ENCODE measurements at regions not wholly inside any gene's neighbourhood (a gene's known extent, or its start where the extent isn't known, plus 50 kb on each side); places are given as distances from the start of the nearest gene placed in this dataset.

DNA sequence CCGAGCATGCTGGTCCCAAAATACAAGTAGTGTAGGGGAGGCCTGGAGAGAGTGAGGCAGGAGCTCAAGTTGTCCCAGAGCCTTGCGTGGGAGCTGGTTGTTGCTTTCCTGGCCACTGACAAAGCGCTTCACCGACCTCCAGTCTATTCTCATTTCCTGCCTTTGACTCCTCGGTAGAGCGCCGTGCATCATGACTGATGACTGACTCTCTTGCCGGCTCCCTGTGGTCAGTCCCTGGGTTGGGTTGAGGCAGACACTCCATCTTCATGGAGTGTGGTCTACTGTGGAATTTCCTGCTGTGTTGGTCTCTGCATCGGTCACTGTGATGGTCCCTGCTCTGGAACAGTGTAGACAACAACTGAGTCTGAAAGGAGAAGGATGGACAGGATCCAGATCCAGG is 175.1 kb upstream of the S1PR3 start:
- ChIA-PET POLR2A (no interaction called here), CTCF (no interaction called here)
- DNase-seq (ENCODE audit: low read depth, low spot score) (no peak), FAIRE-seq (no peak)
- no peaks in the 10 kb centered on the region for H3K79me2 ChIP-seq (ENCODE audit: control insufficient read depth, insufficient read depth, low read length)
- H3K9me1 ChIP-seq (replicated peaks; ENCODE audit: control insufficient read depth, extremely low read depth, insufficient read depth, low read length) = no peaks in the 10 kb centered on the region
- H3K4me3 ChIP-seq (replicated peaks in 1 of 3; ENCODE audit: insufficient read depth in 1 of 3, low read depth in 1 of 3, low read length in 3 of 3) = no peak overlapping the region
- no peak for TF ChIP-seq MYC (IDR thresholded peaks at IDR 0.05; ENCODE audit: low read depth, low read length)
- no peak for TF ChIP-seq POLR2A (IDR thresholded peaks at IDR 0.05; ENCODE audit: low read depth, low read length)
- H3K9me3 ChIP-seq (replicated peaks; ENCODE audit: control insufficient read depth, insufficient read depth, low read length) = no peaks in the 10 kb centered on the region
- intact Hi-C loops (cut with micrococcal nuclease) = no loop called here
- peak overlapping the region; percentile 13 for H2AFZ ChIP-seq (ENCODE audit: low read depth, low read length)
- H3K36me3 ChIP-seq (ENCODE audit: control insufficient read depth in 2 of 2, extremely low read depth in 1 of 2, insufficient read depth in 2 of 2, low read length in 2 of 2) = no peaks in the 10 kb centered on the region
- H3K27me3 ChIP-seq (ENCODE audit: control insufficient read depth in 2 of 2, insufficient read depth in 2 of 2, low read length in 2 of 2) = no peaks in the 10 kb centered on the region
- no peak overlapping the region for H3K4me2 ChIP-seq (ENCODE audit: insufficient read depth, low read length)
- H3K4me1 ChIP-seq (ENCODE audit: control insufficient read depth, extremely low read depth, insufficient read depth, low read length) = no peaks in the 10 kb centered on the region
- BruUV-seq (replicated peaks) = no TSS peak
- H4K20me1 ChIP-seq (replicated peaks; ENCODE audit: control insufficient read depth, extremely low read depth, insufficient read depth, low read length) = no peaks in the 10 kb centered on the region
- dilution Hi-C loops (cut with MboI; ENCODE audit: extremely low pct_ligation_motif_present, low sequenced_read_pairs) = no loop called here
- H3K27ac ChIP-seq (ENCODE audit: insufficient read depth, low read depth, low read length) = no peak overlapping the region
- H3K9ac ChIP-seq (replicated peaks; ENCODE audit: extremely low read depth, insufficient read depth, low read length) = no peak overlapping the region

DNA sequence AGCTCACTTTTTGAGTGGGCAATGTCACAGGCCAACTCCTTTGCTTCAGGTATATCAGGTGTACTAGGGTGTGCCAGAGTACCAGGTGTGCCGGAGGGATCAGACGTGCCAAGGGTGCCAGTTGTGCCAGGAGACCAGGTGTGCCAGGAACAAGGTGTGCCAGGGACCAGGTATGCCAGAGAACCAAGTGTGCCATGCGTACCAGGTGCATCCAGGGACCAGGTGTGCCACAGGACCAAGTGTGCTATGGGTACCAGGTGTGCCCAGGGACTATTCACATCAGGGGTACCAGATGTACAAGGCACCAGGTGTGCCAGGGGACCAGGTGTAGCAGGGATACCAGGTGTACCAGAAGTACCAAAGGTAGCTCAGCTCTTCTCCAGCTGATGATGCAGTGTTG is 174.7 kb upstream of the S1PR3 start:
- Histone ChIP-seq H3K9me1 (replicated peaks; ENCODE audit: control insufficient read depth, extremely low read depth, insufficient read depth, low read length) (no peaks in the 10 kb centered on the region), H3K79me2 (ENCODE audit: control insufficient read depth, insufficient read depth, low read length) (no peaks in the 10 kb centered on the region), H3K36me3 (ENCODE audit: control insufficient read depth in 2 of 2, extremely low read depth in 1 of 2, insufficient read depth in 2 of 2, low read length in 2 of 2) (no peaks in the 10 kb centered on the region), H4K20me1 (replicated peaks; ENCODE audit: control insufficient read depth, extremely low read depth, insufficient read depth, low read length) (no peaks in the 10 kb centered on the region), H3K27ac (ENCODE audit: insufficient read depth, low read depth, low read length) (no peak overlapping the region), H3K9me3 (replicated peaks; ENCODE audit: control insufficient read depth, insufficient read depth, low read length) (no peaks in the 10 kb centered on the region), H3K4me1 (ENCODE audit: control insufficient read depth, extremely low read depth, insufficient read depth, low read length) (no peaks in the 10 kb centered on the region), H2AFZ (ENCODE audit: low read depth, low read length) (no peak overlapping the region), H3K4me3 (replicated peaks in 1 of 3; ENCODE audit: insufficient read depth in 1 of 3, low read depth in 1 of 3, low read length in 3 of 3) (no peak overlapping the region), H3K9ac (replicated peaks; ENCODE audit: extremely low read depth, insufficient read depth, low read length) (no peak overlapping the region), H3K27me3 (ENCODE audit: control insufficient read depth in 2 of 2, insufficient read depth in 2 of 2, low read length in 2 of 2) (no peaks in the 10 kb centered on the region), H3K4me2 (ENCODE audit: insufficient read depth, low read length) (no peak overlapping the region)
- intact Hi-C loops (cut with micrococcal nuclease) = no loop called here
- dilution Hi-C loops (cut with MboI; ENCODE audit: extremely low pct_ligation_motif_present, low sequenced_read_pairs) = no loop called here
- ChIA-PET POLR2A (no interaction called here), CTCF (no interaction called here)
- no peak for TF ChIP-seq POLR2A (IDR thresholded peaks at IDR 0.05; ENCODE audit: low read depth, low read length)
- TF ChIP-seq MYC (IDR thresholded peaks at IDR 0.05; ENCODE audit: low read depth, low read length) = no peak
- no peak for TF ChIP-seq POLR2AphosphoS5 (IDR thresholded peaks at IDR 0.05; ENCODE audit: insufficient read depth, low read depth, low read length)
- TF ChIP-seq, protein P1, sequence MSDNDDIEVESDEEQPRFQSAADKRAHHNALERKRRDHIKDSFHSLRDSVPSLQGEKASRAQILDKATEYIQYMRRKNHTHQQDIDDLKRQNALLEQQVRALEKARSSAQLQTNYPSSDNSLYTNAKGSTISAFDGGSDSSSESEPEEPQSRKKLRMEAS (IDR thresholded peaks at IDR 0.05; ENCODE audit: insufficient read depth, insufficient read length) = no peak
- no peak for TF ChIP-seq FOS (IDR thresholded peaks at IDR 0.05; ENCODE audit: borderline replicate concordance, insufficient read depth, low read length)
- no peak for TF ChIP-seq JUN (IDR thresholded peaks at IDR 0.05; ENCODE audit: borderline replicate concordance, insufficient read depth, insufficient read length, low read depth)
- no peak for TF ChIP-seq EZH2 (IDR thresholded peaks at IDR 0.05; ENCODE audit: borderline replicate concordance, low read depth, low read length, severe bottlenecking)
- no peak for TF ChIP-seq GATA2 (IDR thresholded peaks at IDR 0.05; ENCODE audit: insufficient read depth, insufficient read length, low read depth, low read length)
- TF ChIP-seq, protein P2, sequence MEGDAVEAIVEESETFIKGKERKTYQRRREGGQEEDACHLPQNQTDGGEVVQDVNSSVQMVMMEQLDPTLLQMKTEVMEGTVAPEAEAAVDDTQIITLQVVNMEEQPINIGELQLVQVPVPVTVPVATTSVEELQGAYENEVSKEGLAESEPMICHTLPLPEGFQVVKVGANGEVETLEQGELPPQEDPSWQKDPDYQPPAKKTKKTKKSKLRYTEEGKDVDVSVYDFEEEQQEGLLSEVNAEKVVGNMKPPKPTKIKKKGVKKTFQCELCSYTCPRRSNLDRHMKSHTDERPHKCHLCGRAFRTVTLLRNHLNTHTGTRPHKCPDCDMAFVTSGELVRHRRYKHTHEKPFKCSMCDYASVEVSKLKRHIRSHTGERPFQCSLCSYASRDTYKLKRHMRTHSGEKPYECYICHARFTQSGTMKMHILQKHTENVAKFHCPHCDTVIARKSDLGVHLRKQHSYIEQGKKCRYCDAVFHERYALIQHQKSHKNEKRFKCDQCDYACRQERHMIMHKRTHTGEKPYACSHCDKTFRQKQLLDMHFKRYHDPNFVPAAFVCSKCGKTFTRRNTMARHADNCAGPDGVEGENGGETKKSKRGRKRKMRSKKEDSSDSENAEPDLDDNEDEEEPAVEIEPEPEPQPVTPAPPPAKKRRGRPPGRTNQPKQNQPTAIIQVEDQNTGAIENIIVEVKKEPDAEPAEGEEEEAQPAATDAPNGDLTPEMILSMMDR (IDR thresholded peaks at IDR 0.05; ENCODE audit: extremely low read depth in 1 of 2, insufficient read depth in 1 of 2, low read depth in 1 of 2, low read length in 2 of 2) = no peak
- FAIRE-seq (no peak), DNase-seq (ENCODE audit: low read depth, low spot score) (no peak)
- no TSS peak for BruUV-seq (replicated peaks)

All from endothelial cell of umbilical vein (primary cell).